ENCODE measurements at regions not wholly inside any gene's neighbourhood (a gene's known extent, or its start where the extent isn't known, plus 50 kb on each side); places are given as distances from the start of the nearest gene placed in this dataset.

- Mint-ChIP-seq H3K27ac (ENCODE audit: unreplicated experiment) (no peak overlapping the region), H3K4me3 (ENCODE audit: unreplicated experiment) (no peak overlapping the region), H3K36me3 (ENCODE audit: low read depth) (no peaks in the 10 kb centered on the region), H3K27me3 (ENCODE audit: low read depth) (peaks cover 22% of the 10 kb centered on the region), H3K4me1 (ENCODE audit: low read depth) (no peaks in the 10 kb centered on the region), H3K9me3 (ENCODE audit: low read depth) (no peaks in the 10 kb centered on the region)
- no peak for TF ChIP-seq CTCF (IDR thresholded peaks at IDR 0.05)
- DNase-seq (ENCODE audit: low spot score) = no peak
These were observed 185.8 kb downstream of the CAPZA3 start for GRCh38 chr12:18923721-18924120.

GRCh38 chr12:18926188-18926587 is 188.3 kb downstream of the CAPZA3 start:
- Mint-ChIP-seq H3K4me3 (ENCODE audit: unreplicated experiment) (no peak overlapping the region), H3K4me1 (ENCODE audit: low read depth) (no peaks in the 10 kb centered on the region), H3K9me3 (ENCODE audit: low read depth) (peaks cover 5% of the 10 kb centered on the region), H3K27ac (ENCODE audit: unreplicated experiment) (no peak overlapping the region), H3K27me3 (ENCODE audit: low read depth) (peaks cover 17% of the 10 kb centered on the region), H3K36me3 (ENCODE audit: low read depth) (no peaks in the 10 kb centered on the region)
- DNase-seq (ENCODE audit: low spot score) = no peak
- TF ChIP-seq CTCF (IDR thresholded peaks at IDR 0.05) = no peak

- TF ChIP-seq CTCF (IDR thresholded peaks at IDR 0.05) = no peak
- no peak overlapping the region for H3K4me3 Mint-ChIP-seq (ENCODE audit: unreplicated experiment)
- H3K4me1 Mint-ChIP-seq (ENCODE audit: low read depth) = no peaks in the 10 kb centered on the region
- no peak overlapping the region for H3K27ac Mint-ChIP-seq (ENCODE audit: unreplicated experiment)
- peaks cover 8% of the 10 kb centered on the region for H3K27me3 Mint-ChIP-seq (ENCODE audit: low read depth)
- no peak for DNase-seq (ENCODE audit: low spot score)
- peaks cover 5% of the 10 kb centered on the region for H3K9me3 Mint-ChIP-seq (ENCODE audit: low read depth)
- no peaks in the 10 kb centered on the region for H3K36me3 Mint-ChIP-seq (ENCODE audit: low read depth)
These were observed 194.3 kb downstream of the CAPZA3 start for GRCh38 chr12:18932211-18932610.

- no peak for DNase-seq (ENCODE audit: low spot score)
- Mint-ChIP-seq H3K4me3 (ENCODE audit: unreplicated experiment) (no peak overlapping the region), H3K36me3 (ENCODE audit: low read depth) (no peaks in the 10 kb centered on the region), H3K27ac (ENCODE audit: unreplicated experiment) (no peak overlapping the region), H3K27me3 (ENCODE audit: low read depth) (peaks cover 8% of the 10 kb centered on the region), H3K4me1 (ENCODE audit: low read depth) (no peaks in the 10 kb centered on the region), H3K9me3 (ENCODE audit: low read depth) (peaks cover 5% of the 10 kb centered on the region)
- no peak for TF ChIP-seq CTCF (IDR thresholded peaks at IDR 0.05)
These were observed 194.8 kb downstream of the CAPZA3 start for GRCh38 chr12:18932715-18933114.

- H3K9me3 Mint-ChIP-seq (ENCODE audit: low read depth) = no peaks in the 10 kb centered on the region
- no peak for DNase-seq (ENCODE audit: low spot score)
- no peak for TF ChIP-seq CTCF (IDR thresholded peaks at IDR 0.05)
- peaks cover 8% of the 10 kb centered on the region for H3K27me3 Mint-ChIP-seq (ENCODE audit: low read depth)
- no peak overlapping the region for H3K4me3 Mint-ChIP-seq (ENCODE audit: unreplicated experiment)
- H3K4me1 Mint-ChIP-seq (ENCODE audit: low read depth) = no peaks in the 10 kb centered on the region
- H3K27ac Mint-ChIP-seq (ENCODE audit: unreplicated experiment) = no peak overlapping the region
- H3K36me3 Mint-ChIP-seq (ENCODE audit: low read depth) = no peaks in the 10 kb centered on the region
These were observed 194.1 kb upstream of the PLEKHA5 start for GRCh38 chr12:18935371-18935965.
